ENCODE measurements at regions not wholly inside any gene's neighbourhood (a gene's known extent, or its start where the extent isn't known, plus 50 kb on each side); places are given as distances from the start of the nearest gene placed in this dataset.

DNA sequence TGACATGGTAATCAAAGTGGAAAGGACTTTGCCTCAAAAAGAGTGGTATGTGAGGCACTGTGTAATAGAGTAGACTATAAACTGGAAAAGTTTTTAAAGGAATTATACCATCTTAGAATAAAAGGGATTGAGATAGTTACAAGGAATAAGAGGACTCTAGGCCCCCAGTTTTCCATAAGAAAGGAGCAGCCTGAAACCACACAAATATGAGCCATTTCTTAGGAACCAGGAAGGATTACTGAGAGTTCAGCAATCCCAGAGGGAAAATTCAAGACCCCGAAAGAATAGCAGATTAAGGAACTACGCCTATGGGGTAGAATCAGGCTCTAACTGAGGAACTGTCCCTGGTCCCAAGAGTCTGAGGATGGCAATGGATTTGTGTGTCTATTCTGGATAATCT is 1213.3 kb downstream of the C4orf33 start:
- DNase-seq, result no peak

DNA sequence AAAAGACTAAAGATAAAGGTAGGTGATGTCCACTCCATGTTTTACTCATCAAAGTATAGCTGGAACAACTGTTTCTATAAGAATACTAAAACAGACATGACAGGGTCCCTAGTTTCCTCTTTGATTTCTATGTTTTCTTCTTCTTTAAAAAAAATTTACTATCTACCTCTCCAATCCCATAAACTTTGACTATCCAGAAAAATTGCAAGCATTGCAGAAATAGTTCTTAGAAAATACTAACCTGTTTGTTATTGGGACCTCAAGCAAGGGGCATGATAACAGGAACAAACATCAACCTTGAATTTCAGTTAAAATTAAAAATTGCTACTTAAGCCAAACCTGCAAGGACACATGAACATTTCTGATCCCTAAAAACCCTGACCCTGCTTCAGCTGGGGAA is 1226.5 kb downstream of the C4orf33 start:
- no peak for DNase-seq

DNA sequence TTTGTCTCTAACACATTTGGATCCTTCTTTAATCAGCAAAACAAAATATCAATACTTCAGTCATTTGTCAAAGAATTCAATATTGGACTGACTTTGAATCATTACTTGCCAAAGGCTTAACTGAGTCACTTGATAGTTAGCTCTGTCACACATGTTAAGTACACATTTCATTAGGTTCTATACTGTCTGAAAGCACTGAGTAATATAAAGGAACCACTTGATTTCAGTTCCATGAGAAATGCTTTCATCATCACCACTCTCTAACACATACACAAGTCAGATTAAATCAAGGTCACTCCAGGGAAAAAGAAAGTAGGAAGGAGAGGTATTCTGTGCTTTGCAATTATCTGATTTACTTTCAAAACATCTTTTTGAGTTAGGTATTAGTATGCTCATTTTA is 1233.1 kb downstream of the C4orf33 start:
- no peak for DNase-seq

DNA sequence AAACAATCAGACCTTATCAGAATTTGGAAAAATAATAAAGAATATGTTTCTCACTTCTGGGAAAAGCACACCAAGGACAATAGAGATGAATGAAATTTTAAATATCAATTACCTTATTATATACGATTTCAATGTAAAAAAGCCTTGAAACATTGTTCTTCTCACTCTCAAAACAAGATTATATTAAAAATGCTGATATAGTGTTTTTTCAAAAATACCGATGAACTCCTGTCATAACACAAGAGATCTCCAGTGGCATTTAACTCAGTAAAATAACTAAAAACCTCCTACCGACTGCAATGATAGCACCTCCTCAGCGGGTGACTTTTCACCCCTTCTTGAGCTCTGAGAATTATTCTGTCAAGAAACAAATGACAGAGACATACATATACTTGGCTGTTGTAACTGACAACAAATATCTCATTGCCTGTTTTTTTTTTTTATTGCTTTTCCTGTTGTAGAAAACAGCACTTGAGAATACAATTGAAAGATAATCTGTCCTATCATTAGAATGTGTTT is 1237.3 kb downstream of the C4orf33 start:
- DNase-seq, result no peak

DNA sequence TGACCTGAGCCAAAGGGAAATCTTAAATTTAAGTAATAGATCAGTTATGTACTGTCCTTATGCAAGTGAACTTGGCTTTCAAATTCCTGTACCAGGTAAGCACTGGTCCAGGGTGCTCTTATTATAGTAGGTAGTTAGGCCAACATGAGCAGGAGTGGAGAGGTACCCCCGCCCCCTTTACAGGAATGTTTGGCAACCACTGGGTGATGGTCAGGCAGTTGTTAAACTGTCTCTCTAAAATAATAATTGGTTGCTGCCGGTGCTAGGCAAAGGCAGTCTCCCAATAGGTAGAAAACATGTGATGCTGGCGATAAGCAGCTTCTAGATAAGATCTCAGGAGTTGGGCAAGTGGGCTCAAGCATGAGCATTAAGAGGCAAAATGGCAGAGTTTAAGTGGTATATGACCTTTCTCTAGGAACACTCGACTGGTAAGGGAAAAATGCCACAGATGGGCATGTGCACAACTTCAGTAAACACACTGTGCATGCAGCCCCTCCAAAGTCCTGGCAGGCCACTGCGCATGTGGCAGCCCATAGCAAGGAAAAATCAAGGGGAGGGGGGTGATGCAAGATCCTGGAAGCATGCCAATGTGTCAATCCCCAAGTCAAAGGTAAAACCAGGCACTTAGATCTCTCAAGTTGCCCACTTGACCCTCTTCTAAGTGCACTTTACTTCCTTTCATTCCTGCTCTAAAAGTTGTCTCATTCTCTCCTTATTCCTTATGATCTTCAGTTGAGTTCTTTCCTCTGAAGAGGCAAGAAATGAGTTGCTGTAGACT is 1239.7 kb downstream of the C4orf33 start:
- DNase-seq, result no peak

DNA sequence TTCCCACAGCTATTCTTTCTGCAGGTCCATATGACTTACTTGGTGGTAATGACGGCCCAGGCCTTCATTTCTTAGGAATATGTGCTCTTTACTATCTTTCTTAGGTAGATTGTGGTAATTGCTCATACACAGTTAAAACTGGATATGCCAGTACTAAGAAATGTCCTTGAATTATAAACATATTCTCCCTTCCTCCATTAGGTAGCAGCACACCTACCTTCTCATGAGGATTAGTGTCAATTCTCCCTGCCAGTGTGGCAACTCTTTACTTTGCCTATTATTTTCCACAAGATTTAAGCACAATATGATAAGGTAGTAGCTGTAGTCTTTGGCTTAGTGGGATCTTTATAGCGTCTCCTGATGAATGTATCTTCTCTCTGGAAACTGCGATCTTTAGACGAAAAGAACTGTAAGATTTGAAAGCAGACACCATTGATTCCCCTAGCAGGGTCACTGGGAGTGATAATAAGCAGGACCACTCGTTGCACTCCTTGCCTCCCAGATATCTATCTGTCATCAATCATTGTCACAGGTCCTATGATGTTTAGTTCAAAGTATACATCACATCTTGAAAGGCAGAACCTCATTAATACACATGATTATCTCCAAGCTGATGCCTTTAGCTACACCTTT is 1240.7 kb downstream of the C4orf33 start:
- no peak for DNase-seq

DNA sequence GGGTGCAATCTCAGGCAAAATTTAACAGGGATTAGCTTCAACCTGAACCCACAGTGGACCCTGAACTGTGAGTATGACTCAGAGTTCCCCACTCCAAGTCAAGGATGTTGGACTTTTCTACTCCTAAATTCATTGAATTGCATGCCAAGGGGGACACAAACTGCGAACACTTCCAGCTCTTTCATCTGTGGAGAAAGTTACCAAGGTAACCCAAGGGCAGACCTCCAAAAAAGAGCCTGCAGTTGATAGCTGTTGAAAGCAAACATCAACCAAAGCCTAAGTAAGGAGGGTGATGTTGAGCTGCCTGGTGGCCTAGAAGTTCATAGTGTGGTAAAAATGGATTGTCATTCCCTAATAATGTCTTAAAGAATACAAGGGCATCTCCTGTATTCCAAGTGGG is 1242.9 kb downstream of the C4orf33 start:
- DNase-seq, result peak in 1 of 58 donors; percentile 5

DNA sequence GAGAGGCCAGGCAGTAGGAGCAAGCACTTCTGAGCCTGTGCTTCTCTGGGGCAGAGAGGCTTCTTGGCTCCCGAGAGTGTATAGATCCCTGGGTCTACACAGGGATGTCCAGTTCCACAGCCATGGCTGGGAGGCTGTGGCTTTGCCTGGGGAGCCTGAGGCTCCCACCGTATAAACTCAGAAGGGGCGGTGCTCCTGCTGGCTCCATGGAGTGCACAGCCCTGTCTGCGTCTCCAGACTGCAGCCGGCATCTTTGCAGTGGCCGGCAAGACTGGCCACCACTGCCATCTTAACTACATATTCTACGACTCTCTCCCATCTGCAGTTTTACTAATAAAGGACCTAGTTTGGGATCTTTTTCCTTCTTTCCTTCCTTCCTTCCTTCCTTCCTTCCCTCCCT is 1253.8 kb downstream of the C4orf33 start:
- DNase-seq, result no peak

DNA sequence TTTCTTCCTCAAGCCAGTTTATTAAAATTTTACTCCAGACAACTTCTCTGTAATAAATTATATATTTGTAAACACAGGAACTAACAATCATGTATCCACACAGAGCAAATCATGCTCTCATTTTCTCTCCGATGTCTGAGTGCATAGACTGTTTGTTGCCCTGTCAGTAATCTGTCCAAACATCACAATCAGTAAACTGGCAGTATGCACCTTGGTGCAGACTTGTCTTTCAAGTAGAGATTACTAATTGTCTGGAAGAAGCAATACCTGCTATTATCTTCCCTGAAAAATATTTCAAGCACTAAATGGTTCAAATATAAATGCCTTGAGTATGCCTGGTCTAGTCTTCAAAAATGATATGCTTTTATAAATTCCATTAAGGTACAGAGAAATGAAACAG is 1260.9 kb downstream of the C4orf33 start:
- DNase-seq, result no peak

DNA sequence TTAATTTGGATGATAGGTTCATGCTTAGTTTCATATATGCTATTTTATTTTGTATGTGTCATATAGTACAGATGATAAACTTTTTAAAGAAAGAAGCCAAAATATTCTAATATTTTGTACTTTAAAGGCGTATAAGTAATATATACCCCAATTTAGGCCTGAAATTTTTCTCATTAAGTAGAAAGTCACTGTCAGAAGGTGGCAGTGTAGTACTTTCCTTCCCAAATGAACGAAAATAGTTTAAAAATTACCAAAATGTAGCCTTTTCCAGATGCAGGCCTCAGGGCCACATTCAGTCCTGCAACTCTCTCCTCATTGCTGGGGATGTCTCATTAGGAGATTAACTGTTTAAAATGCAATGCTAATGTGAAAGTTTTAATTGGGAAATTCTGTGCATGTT is 1263.6 kb downstream of the C4orf33 start:
- DNase-seq, result peak in 1 of 58 donors; percentile 1

DNA sequence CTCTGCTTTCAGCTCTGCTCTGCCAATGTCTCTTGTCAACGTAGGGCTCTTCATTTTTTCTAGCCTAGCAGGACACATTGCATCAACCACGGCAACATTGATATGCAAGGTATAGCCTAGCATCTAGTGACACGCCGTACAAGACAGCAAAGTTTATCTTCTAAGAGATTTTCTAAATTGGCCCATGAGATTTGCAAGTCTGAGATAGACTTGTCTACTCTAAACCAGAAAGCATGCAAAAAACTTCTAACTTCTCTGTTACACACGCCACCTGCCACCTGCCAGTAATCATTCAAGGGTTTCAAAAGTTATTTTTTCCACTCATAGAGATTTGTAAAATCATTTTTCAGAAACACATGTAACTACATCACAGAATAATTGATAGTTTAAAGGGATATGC is 1265.7 kb downstream of the C4orf33 start:
- no peak for DNase-seq

DNA sequence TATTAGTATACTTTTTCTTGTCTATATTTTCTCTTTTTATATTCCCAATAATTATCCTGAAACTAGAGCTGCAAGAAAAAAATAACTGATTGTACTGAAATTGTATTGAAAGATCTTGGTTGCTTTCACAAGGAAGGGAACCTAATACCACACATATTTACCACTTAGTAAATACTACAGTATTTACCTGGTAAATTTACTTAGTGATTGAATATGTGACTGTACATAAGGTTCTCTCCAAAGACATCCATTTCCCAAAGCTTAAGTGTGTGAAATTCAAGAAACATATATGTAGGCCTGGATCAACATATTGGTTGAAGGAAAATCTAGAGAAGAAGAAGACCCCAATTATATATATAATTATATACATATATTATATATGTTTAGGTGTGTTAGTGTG is 1272.7 kb downstream of the C4orf33 start:
- no peak for DNase-seq

DNA sequence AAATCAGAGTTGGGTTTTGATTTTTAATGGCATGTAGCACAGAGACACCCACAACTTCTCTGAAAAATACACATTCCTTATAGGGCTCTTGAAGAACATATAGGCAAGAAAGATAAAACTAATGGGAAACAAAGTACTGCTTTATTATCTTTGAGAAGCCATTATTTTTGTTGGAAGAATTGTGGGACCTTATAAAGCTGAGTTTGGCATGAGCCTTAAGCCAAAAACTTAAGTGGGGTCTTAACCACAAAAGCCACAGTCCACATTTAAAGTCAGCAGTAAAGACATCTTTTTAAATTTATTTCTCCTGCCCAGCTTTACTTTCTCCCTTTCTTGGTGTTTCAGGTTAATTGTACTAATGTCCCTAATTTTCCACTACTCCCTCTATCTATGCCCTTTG is 1297.3 kb downstream of the C4orf33 start:
- no peak for DNase-seq

DNA sequence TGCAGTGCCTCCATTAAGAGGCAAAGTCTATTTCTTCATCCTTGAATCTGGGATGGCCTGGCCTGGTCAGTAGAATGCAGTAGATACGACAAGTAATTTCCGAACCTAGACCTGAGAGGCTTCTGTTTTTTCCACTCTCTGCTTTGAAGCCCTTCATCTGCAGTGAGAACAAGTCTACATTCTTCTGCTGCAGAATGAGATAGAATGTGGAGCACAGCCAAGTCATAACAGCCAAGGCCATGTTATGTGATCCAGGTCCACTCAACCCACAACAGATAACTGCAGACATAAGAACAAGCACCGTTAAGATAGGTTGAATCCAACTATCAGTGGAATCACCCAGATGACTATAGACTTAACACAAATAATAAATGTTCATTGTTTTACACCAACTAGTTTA is 1297.7 kb downstream of the C4orf33 start:
- no peak for DNase-seq

DNA sequence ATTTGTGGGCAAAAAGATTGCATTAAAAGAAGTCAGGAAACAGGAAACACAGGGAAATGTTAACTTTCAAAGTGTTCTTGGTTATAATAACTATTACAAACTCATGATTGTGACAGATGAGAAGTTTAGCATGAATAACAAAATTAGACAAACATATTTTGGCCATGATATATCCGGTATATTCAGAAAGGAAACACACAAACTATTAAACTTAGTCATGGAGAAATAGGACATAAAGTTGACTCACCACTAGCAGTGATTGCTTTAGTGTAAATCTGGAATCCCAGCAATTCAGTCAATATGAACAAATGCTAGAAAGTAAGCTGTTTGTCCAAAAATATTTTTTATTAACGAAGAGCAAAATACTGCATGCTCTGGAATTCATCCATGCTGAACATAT is 1299.9 kb downstream of the C4orf33 start:
- DNase-seq, result no peak

DNA sequence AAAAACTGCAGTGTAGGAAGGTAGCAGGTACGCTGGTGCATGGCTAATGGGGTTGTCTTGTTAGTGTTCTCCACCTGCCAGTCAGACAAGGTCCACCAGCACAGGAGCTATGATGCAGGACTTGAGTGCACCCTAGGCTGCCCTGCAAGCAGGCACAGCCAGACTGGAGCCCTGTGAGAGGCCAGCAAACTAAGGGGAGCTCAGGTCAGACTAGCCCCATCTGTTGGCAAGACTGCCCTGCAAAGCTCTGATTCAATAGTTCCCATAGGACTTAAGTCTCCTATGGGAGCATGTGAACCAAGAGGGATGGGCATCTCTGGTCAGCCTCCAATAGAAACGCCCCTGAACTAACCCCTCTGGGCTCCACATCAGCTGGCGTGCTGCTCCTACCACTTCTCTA is 1307.3 kb downstream of the C4orf33 start:
- no peak for DNase-seq

DNA sequence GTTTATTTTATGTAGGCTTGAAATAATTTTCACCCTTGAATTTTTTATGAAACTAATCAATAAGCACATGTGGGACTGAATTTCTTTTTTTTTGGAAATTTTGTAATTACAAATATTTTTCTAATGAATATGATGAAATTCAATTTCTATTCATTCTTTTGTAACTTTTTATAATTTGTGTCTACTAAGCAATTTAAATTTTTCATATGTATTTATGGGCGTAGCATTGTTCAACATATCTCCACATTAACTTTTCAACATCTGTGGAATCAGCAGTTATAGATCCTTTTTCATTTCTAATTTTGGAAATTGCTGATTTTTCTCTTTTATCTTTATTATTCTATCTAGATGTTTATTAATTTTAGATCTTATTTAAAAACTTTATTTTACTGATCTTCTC is 1320.3 kb downstream of the C4orf33 start:
- DNase-seq, result no peak

DNA sequence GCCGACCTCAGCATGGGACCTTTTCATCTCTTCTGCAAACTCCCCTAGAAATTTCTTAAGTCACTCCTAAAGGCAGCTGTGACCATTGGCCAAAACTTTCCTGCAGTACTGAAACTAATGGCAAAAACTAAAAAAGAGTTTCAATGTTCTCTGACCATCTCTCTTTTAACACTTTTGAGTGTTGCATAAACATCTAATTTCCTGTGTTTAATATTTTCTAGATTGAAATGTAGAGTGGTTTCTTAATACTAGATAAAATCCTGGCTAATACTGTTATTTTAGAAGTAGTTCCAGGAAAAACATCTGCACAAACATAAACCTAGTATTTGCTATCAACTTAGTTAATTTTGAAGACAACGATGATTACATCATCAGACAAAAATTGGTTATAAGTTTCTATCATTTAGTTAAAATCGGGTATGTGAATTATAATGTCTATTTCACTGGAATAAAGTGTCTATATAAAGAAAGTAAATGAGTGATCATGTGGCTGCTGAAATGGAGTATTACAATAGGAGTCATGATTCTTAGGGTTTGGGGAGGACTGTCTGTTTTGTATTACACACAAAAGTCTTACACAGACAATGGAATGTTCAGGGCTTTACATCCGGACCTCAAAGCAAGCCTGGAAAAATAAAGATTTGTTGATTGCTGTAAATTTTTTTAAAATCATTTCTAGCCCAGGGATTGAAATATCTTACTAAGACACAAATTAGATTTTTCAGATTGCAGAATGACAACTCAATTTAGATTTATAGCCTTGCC is 1323.4 kb downstream of the C4orf33 start:
- no peak for DNase-seq

DNA sequence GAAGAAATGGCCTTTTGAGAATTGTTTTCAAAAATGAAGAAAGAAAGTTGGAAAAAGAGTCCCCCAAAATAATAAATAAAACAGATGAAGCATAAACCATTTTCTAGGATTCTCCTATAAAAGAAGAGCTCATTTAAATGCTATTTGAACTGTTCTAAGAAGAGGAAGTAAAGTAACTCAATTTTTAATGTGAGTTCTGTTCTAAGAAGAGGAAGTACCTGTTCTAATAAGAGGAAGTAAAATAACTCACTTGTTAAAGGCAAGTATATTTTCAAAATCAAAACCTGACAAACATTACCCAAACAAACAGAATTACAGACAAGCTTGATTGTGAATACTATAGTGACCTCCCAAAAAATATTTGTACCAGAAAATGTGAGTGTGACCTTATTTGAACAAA is 1326.3 kb downstream of the C4orf33 start:
- no peak for DNase-seq

DNA sequence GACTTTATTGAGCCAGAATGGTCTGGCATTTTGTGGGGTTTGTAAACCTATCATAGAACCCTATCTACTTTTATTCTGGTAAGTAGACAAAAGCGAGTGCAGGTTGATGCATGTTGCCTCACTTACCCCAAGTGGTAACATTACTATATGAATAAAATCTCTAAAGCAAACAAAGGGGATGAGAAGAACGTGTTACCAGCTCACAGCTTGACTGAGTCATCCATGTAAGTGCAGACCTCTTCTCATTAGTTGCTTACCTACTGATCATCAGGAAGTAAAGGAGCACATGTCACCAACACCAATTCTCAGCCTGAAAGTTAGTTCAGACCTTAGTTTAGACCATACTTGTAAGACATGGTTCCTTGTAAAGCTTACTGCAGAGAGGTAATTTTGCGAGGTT is 1328.3 kb downstream of the C4orf33 start:
- DNase-seq, result no peak

DNA sequence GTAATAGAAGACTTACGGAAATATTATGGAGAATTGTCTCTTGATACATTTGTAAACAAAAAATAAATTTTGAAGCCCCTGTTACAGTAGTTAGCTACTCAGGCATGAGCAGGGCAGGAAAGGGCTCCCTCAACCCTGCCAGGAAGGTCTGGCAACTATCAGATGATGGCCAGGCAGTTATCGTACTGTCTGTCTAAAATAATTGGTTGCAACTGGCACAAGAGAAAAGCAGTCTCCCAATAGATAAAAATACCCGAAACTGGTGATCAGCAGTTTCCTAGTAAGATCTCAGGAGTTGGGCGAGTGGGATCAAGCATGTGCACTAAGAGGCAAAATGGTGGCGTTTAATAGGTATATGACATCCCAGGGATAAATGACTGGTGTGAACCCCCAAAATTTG is 1336.3 kb downstream of the C4orf33 start:
- DNase-seq, result no peak

DNA sequence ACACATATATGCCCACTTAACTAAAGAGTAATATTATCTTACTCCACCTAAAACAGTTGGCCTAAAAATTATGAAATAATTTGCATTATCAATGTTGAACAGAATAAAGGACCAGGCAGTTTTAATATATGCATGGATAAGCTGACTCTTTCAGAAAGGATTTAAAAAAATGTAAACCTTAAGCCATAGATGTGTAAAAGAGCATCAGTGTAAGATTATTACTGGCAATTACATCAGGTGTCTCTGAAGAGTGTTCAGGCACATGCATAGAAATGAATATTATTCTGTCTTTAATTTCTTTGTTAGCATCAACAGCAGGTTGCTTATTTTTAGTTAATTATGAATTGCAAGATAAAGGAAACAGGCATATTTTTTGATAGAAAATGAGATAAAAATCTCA is 1353.8 kb downstream of the C4orf33 start:
- DNase-seq, result no peak
